ENCODE measurements at regions not wholly inside any gene's neighbourhood (a gene's known extent, or its start where the extent isn't known, plus 50 kb on each side); places are given as distances from the start of the nearest gene placed in this dataset.

GRCh38 chr2:133843091-133843490 is 274.8 kb upstream of the NCKAP5 start:
- TF ChIP-seq EP300 (IDR thresholded peaks at IDR 0.05; ENCODE audit: low read depth) (no peak), POLR2A (IDR thresholded peaks at IDR 0.05) (no peak)
- TF ChIP-seq, protein P1, sequence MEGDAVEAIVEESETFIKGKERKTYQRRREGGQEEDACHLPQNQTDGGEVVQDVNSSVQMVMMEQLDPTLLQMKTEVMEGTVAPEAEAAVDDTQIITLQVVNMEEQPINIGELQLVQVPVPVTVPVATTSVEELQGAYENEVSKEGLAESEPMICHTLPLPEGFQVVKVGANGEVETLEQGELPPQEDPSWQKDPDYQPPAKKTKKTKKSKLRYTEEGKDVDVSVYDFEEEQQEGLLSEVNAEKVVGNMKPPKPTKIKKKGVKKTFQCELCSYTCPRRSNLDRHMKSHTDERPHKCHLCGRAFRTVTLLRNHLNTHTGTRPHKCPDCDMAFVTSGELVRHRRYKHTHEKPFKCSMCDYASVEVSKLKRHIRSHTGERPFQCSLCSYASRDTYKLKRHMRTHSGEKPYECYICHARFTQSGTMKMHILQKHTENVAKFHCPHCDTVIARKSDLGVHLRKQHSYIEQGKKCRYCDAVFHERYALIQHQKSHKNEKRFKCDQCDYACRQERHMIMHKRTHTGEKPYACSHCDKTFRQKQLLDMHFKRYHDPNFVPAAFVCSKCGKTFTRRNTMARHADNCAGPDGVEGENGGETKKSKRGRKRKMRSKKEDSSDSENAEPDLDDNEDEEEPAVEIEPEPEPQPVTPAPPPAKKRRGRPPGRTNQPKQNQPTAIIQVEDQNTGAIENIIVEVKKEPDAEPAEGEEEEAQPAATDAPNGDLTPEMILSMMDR (IDR thresholded peaks at IDR 0.05), result no peak
